ENCODE measurements at regions not wholly inside any gene's neighbourhood (a gene's known extent, or its start where the extent isn't known, plus 50 kb on each side); places are given as distances from the start of the nearest gene placed in this dataset.
"Not testable (repeated sequence)": the region's sequence is repeated elsewhere in the genome, so short reads cannot be mapped to it uniquely, and the experiment has no call there.

DNA sequence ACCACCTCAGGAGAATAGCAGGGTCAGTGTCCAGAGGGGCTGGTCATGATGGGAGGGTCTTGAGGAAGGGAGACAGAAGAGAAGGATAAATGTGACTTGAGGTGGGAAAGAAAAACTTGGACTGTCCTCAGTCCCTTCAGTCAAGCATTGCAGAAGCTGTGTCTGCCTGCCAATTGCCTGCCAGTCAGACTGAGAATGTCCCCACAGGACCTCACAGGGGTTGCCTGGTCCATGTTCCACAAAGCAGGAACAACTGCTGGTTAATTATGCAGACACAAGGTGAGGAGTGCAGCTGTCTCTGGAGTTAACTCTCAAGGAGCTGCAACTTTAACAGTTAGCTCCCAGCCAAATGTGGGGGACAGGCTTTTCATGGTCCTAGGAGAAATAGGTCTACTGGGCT lies 75.7 kb downstream of the TRIM43 start:
- no peaks in the 10 kb centered on the region for H3K36me3 Mint-ChIP-seq
- Histone ChIP-seq H3K27me3 (replicated peaks in 1 of 2; ENCODE audit: control insufficient read depth in 2 of 2, extremely low read depth in 1 of 2, insufficient read depth in 2 of 2, low read length in 1 of 2) (peaks cover 0 to 8% of the 10 kb centered on the region in 2 experiments), H3K9me3 (no peaks in the 10 kb centered on the region), H3K4me3 (ENCODE audit: control insufficient read depth in 1 of 2, extremely low read depth in 1 of 2, low read length in 1 of 2) (no peak overlapping the region), H3K4me1 (ENCODE audit: control insufficient read depth in 1 of 2, extremely low read depth in 1 of 2, insufficient read depth in 2 of 2, low read length in 2 of 2) (peaks cover 0 to 5% of the 10 kb centered on the region in 2 experiments), H3K27ac (ENCODE audit: low read length) (no peak overlapping the region), H3K36me3 (ENCODE audit: control insufficient read depth in 2 of 2, extremely low read depth in 1 of 2, insufficient read depth in 1 of 2, low read length in 1 of 2) (no peaks in the 10 kb centered on the region)
- H3K4me3 Mint-ChIP-seq: no peak overlapping the region
- no peaks in the 10 kb centered on the region for H3K9me3 Mint-ChIP-seq
- no peak overlapping the region for H3K27ac Mint-ChIP-seq
- H3K27me3 Mint-ChIP-seq: peaks cover 12 to 14% of the 10 kb centered on the region in 2 donors
- ChIA-PET POLR2A (no interaction called here), CTCF (no interaction called here)
- DNase-seq: no peak
- peaks cover 12 to 15% (median 13%) of the 10 kb centered on the region in 3 donors for H3K4me1 Mint-ChIP-seq
- ATAC-seq (replicated peaks in 1 of 4): no peak

DNA sequence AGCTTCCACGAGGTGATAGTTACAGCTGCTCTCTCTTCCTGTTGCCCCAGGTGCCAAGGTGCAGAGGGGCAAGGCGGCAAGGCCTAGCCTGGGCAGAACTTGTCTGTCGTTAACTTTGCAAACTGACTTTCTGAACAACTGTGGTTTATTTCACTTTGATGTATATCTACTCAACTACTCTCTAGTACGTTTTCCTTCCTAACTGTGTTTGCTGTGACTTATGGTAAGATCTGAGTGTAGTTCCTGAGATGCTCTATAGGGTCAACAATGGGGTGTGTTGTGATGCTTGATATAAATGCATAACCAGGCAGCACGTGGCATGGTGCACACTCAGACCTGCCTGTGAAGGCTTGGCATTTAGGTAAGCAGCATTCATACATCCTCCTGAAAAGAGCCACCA lies 77.1 kb downstream of the TRIM43 start:
- H3K4me3 Mint-ChIP-seq; H3K27me3 ChIP-seq (replicated peaks in 1 of 2; ENCODE audit: control insufficient read depth in 2 of 2, extremely low read depth in 1 of 2, insufficient read depth in 2 of 2, low read length in 1 of 2); H3K27ac ChIP-seq (ENCODE audit: low read length); POLR2A ChIA-PET; H3K4me1 ChIP-seq (ENCODE audit: control insufficient read depth in 1 of 2, extremely low read depth in 1 of 2, insufficient read depth in 2 of 2, low read length in 2 of 2); H3K9me3 ChIP-seq; H3K36me3 ChIP-seq (ENCODE audit: control insufficient read depth in 2 of 2, extremely low read depth in 1 of 2, insufficient read depth in 1 of 2, low read length in 1 of 2); H3K4me3 ChIP-seq (ENCODE audit: control insufficient read depth in 1 of 2, extremely low read depth in 1 of 2, low read length in 1 of 2); H3K9me3 Mint-ChIP-seq; H3K36me3 Mint-ChIP-seq; CTCF ChIA-PET: not testable (repeated sequence)
- ATAC-seq (replicated peaks in 1 of 4): peak; percentile 34 to 64 (median 47)
- 8% methylated on average over 2 of the region's 5 CpGs for WGBS (ENCODE audit: insufficient coverage)
- H3K27me3 Mint-ChIP-seq: peaks cover 14 to 15% of the 10 kb centered on the region in 2 donors
- peaks cover 12 to 15% (median 13%) of the 10 kb centered on the region in 3 donors for H3K4me1 Mint-ChIP-seq
- peak overlapping the region; percentile 4 to 80 for H3K27ac Mint-ChIP-seq
- peak in 1 of 35 experiments; percentile 2 for DNase-seq

DNA sequence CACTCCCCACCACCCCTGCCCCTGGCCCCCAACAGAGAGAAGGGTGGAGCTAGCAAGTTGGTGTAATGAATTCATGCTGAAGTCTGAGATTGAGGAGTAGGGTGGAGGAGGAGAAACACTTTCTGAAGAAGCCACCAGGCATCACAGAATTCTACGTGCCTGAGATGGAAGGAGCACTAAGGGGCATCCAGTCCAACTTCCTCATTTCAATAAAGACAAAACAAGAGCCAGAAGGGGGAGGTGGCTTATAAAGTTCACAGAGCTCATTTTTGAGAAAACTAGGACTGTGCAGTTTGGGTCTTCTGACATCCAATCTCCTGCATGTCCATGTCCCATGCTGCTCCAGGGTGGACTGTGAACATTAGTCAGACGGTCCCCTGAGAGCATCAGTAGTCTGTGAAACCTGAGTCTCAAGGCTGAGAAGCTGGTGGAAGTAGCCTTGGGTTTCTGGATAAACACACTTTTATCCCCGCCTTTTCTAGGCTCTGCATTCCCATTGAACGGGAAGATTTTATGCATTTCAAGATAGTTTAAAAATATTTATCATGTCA lies 77.7 kb downstream of the TRIM43 start:
- Histone ChIP-seq H3K36me3 (ENCODE audit: control insufficient read depth in 2 of 2, extremely low read depth in 1 of 2, insufficient read depth in 1 of 2, low read length in 1 of 2) (no peaks in the 10 kb centered on the region), H3K9me3 (no peaks in the 10 kb centered on the region), H3K27ac (ENCODE audit: low read length) (no peak overlapping the region), H3K4me3 (ENCODE audit: control insufficient read depth in 1 of 2, extremely low read depth in 1 of 2, low read length in 1 of 2) (no peak overlapping the region), H3K27me3 (replicated peaks in 1 of 2; ENCODE audit: control insufficient read depth in 2 of 2, extremely low read depth in 1 of 2, insufficient read depth in 2 of 2, low read length in 1 of 2) (no peaks in the 10 kb centered on the region), H3K4me1 (ENCODE audit: control insufficient read depth in 1 of 2, extremely low read depth in 1 of 2, insufficient read depth in 2 of 2, low read length in 2 of 2) (peaks cover 0 to 5% of the 10 kb centered on the region in 2 experiments)
- Mint-ChIP-seq H3K4me1 (peaks cover 12 to 15% (median 13%) of the 10 kb centered on the region in 3 donors), H3K27me3 (peaks cover 12 to 17% of the 10 kb centered on the region in 2 donors), H3K4me3 (no peak overlapping the region), H3K36me3 (no peaks in the 10 kb centered on the region), H3K27ac (peak overlapping the region; percentile 4 to 50), H3K9me3 (no peaks in the 10 kb centered on the region)
- WGBS (ENCODE audit: insufficient coverage): no CpG with 5 or more reads among the region's 4 CpGs
- ChIA-PET POLR2A (no interaction called here), CTCF (no interaction called here)
- ATAC-seq (replicated peaks in 1 of 4) (peak in 1 of 4 experiments; percentile 12), DNase-seq (no peak)

DNA sequence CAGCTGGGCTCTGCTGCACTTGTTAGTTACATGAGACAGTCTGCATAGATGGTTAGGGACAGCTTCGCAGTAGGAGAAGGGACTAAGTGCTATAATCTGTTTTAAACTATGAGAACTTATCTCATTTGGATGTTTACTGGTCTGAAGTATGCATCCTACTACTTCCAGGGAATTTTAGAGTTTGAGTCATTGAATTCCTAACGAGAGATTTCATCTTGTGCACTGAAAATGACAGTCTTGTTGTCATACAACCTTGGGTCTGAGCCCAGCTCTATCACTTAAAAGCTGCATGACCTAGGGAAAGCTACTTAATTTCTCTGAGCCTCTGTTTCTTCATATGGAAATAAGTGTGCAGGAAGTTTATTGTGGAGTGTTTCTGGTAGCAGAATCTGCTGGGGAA lies 78.4 kb downstream of the TRIM43 start:
- POLR2A ChIA-PET: no interaction called here
- Histone ChIP-seq H3K27me3 (replicated peaks in 1 of 2; ENCODE audit: control insufficient read depth in 2 of 2, extremely low read depth in 1 of 2, insufficient read depth in 2 of 2, low read length in 1 of 2) (no peaks in the 10 kb centered on the region), H3K27ac (ENCODE audit: low read length) (no peak overlapping the region), H3K4me3 (ENCODE audit: control insufficient read depth in 1 of 2, extremely low read depth in 1 of 2, low read length in 1 of 2) (no peak overlapping the region), H3K36me3 (ENCODE audit: control insufficient read depth in 2 of 2, extremely low read depth in 1 of 2, insufficient read depth in 1 of 2, low read length in 1 of 2) (no peaks in the 10 kb centered on the region), H3K9me3 (no peaks in the 10 kb centered on the region), H3K4me1 (ENCODE audit: control insufficient read depth in 1 of 2, extremely low read depth in 1 of 2, insufficient read depth in 2 of 2, low read length in 2 of 2) (peaks cover 0 to 5% of the 10 kb centered on the region in 2 experiments)
- no peak for DNase-seq
- ATAC-seq (replicated peaks in 1 of 4): no peak
- no peak overlapping the region for H3K27ac Mint-ChIP-seq
- H3K4me3 Mint-ChIP-seq: no peak overlapping the region
- no peaks in the 10 kb centered on the region for H3K9me3 Mint-ChIP-seq
- peaks cover 12 to 15% of the 10 kb centered on the region in 2 donors for H3K27me3 Mint-ChIP-seq
- CTCF ChIA-PET: no interaction called here
- H3K36me3 Mint-ChIP-seq: no peaks in the 10 kb centered on the region
- H3K4me1 Mint-ChIP-seq: peaks cover 12 to 15% (median 13%) of the 10 kb centered on the region in 3 donors
- 40% methylated on average over 1 of the region's 2 CpGs for WGBS (ENCODE audit: insufficient coverage)

DNA sequence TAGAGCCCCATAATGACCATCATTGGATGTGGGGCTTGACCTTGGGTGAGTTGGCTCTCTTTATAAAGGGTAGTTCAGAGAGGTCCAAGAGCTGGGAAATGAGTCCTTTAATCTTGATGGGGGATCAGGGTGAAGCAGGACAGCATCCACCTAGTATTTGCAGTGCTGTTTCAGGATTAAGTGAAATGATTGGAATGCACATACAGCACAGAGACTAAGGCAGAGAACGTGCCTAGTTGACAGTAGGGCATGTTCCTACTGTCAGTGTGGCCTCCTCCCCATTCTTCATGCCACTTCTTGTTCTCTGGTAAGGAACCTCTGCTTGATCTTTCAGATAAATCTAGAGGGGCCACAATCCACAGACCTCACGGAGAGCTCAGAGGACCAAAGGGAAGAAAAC lies 78.9 kb downstream of the TRIM43 start:
- Mint-ChIP-seq H3K9me3 (no peaks in the 10 kb centered on the region), H3K36me3 (no peaks in the 10 kb centered on the region), H3K27ac (no peak overlapping the region), H3K4me1 (peaks cover 12 to 15% (median 13%) of the 10 kb centered on the region in 3 donors), H3K4me3 (no peak overlapping the region), H3K27me3 (peaks cover 12 to 15% of the 10 kb centered on the region in 2 donors)
- DNase-seq: no peak
- ChIA-PET CTCF (no interaction called here), POLR2A (no interaction called here)
- no peaks in the 10 kb centered on the region for H3K36me3 ChIP-seq (ENCODE audit: control insufficient read depth in 2 of 2, extremely low read depth in 1 of 2, insufficient read depth in 1 of 2, low read length in 1 of 2)
- no peak overlapping the region for H3K27ac ChIP-seq (ENCODE audit: low read length)
- H3K4me1 ChIP-seq (ENCODE audit: control insufficient read depth in 1 of 2, extremely low read depth in 1 of 2, insufficient read depth in 2 of 2, low read length in 2 of 2): peaks cover 0 to 5% of the 10 kb centered on the region in 2 experiments
- H3K4me3 ChIP-seq (ENCODE audit: control insufficient read depth in 1 of 2, extremely low read depth in 1 of 2, low read length in 1 of 2): no peak overlapping the region
- no peaks in the 10 kb centered on the region for H3K9me3 ChIP-seq
- WGBS (ENCODE audit: insufficient coverage): 71% methylated on average over 1 of the region's 2 CpGs
- ATAC-seq (replicated peaks in 1 of 4): no peak
- H3K27me3 ChIP-seq (replicated peaks in 1 of 2; ENCODE audit: control insufficient read depth in 2 of 2, extremely low read depth in 1 of 2, insufficient read depth in 2 of 2, low read length in 1 of 2): no peaks in the 10 kb centered on the region

DNA sequence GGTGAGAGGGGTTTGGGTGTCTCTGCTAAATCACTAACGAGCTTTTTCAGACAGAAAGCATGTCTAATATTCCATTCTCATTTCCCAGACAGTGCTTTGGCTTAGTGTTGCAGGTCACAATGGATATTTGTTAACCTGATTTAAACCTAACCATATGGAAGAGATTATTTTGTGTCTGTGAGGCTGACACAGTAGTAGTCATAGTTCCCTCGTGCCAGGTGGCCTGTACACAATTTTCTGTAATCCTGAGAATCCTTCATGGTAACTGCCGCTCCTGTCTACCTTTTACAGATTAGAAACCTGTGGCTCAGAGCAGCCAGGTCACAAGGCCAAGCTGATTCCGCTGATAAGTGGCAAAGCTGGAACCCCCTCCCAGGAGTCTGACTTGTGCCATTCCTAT lies 79.4 kb downstream of the TRIM43 start:
- H3K36me3 Mint-ChIP-seq; H3K4me3 ChIP-seq (ENCODE audit: control insufficient read depth in 1 of 2, extremely low read depth in 1 of 2, low read length in 1 of 2); H3K36me3 ChIP-seq (ENCODE audit: control insufficient read depth in 2 of 2, extremely low read depth in 1 of 2, insufficient read depth in 1 of 2, low read length in 1 of 2); H3K4me1 ChIP-seq (ENCODE audit: control insufficient read depth in 1 of 2, extremely low read depth in 1 of 2, insufficient read depth in 2 of 2, low read length in 2 of 2); H3K27ac Mint-ChIP-seq; CTCF ChIA-PET; H3K27me3 ChIP-seq (replicated peaks in 1 of 2; ENCODE audit: control insufficient read depth in 2 of 2, extremely low read depth in 1 of 2, insufficient read depth in 2 of 2, low read length in 1 of 2); POLR2A ChIA-PET; H3K27ac ChIP-seq (ENCODE audit: low read length); ATAC-seq (replicated peaks in 1 of 4); DNase-seq; H3K4me3 Mint-ChIP-seq; H3K9me3 ChIP-seq; H3K9me3 Mint-ChIP-seq: not testable (repeated sequence)
- 60% methylated on average over 1 of the region's 4 CpGs for WGBS (ENCODE audit: insufficient coverage)
- Mint-ChIP-seq H3K27me3 (peaks cover 8 to 13% of the 10 kb centered on the region in 2 donors), H3K4me1 (peaks cover 12 to 15% (median 13%) of the 10 kb centered on the region in 3 donors)

DNA sequence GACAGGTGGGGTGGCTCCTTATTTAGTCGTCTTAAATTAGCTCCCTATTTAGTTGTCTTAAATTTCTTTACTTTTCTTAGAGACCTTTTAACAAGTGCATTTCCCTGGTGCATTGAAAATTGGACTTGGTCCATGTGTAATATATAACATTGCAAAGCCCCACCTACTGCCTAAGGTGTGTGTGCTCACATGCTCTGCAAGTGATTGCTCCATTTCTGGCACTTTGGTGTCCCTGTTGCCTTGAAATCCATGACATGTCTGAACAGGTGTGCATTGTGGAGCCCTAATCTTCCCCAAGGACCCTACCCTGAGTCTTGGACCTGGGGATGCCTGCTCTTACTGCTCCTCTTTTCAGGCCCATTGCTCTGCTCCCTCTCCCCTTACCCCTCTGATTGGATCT lies 80.2 kb downstream of the TRIM43 start:
- CTCF ChIA-PET, H3K9me3 ChIP-seq: not testable (repeated sequence)
- peaks cover 12 to 15% (median 13%) of the 10 kb centered on the region in 3 donors for H3K4me1 Mint-ChIP-seq

More for the DNA sequence above, 80.2 kb downstream of the TRIM43 start:
- H3K9me3 Mint-ChIP-seq; POLR2A ChIA-PET; H3K4me1 ChIP-seq (ENCODE audit: control insufficient read depth in 1 of 2, extremely low read depth in 1 of 2, insufficient read depth in 2 of 2, low read length in 2 of 2); H3K4me3 ChIP-seq (ENCODE audit: control insufficient read depth in 1 of 2, extremely low read depth in 1 of 2, low read length in 1 of 2); H3K36me3 Mint-ChIP-seq; DNase-seq; H3K4me3 Mint-ChIP-seq; H3K27ac Mint-ChIP-seq; ATAC-seq (replicated peaks in 1 of 4); H3K36me3 ChIP-seq (ENCODE audit: control insufficient read depth in 2 of 2, extremely low read depth in 1 of 2, insufficient read depth in 1 of 2, low read length in 1 of 2); H3K27ac ChIP-seq (ENCODE audit: low read length); H3K27me3 ChIP-seq (replicated peaks in 1 of 2; ENCODE audit: control insufficient read depth in 2 of 2, extremely low read depth in 1 of 2, insufficient read depth in 2 of 2, low read length in 1 of 2): not testable (repeated sequence)
- no CpG with 5 or more reads among the region's 1 CpG for WGBS (ENCODE audit: insufficient coverage)
- peaks cover 8 to 13% of the 10 kb centered on the region in 2 donors for H3K27me3 Mint-ChIP-seq
